Activated CD8-positive, alpha-beta memory T cell treated with anti-CD3 and anti-CD28 coated beads, Interleukin-2, amount 10 ng/mL, durations not matched to agents 7 days and 5 days (primary cell): ENCODE measurements at regions not wholly inside any gene's neighbourhood (a gene's known extent, or its start where the extent isn't known, plus 50 kb on each side); places are given as distances from the start of the nearest gene placed in this dataset.
A peak's percentile ranks its signal among the peaks of the same experiment; 100 is the strongest.
"Not testable (repeated sequence)": the region's sequence is repeated elsewhere in the genome, so short reads cannot be mapped to it uniquely, and the experiment has no call there.

ENCODE experiments used
- ATAC-seq: fragments of 150-1000 bp; cut with Tn5 transposase; one replicate; pipeline ENCODE4 v1.10.0; 2021; ENCODE audit warnings: moderate library complexity
- CTCF ChIA-PET: fragments of 350-600 bp; sonication (Branson Sonifier 250); formaldehyde crosslinking; loops from one replicate; lab custom pipeline; 2021; ENCODE audit warnings: antibody characterized with exemption; lab: Charles Lee
- DNase-seq: peaks from one replicate; pipeline ENCODE4 v3.0.0-alpha.2; 2020
- H3K27ac Mint-ChIP-seq: one replicate; pipeline ENCODE4 v1.8.0; 2021; ENCODE audit warnings: mild to moderate bottlenecking, mixed read lengths
- H3K27me3 Mint-ChIP-seq: one replicate; pipeline ENCODE4 v1.8.0; 2021; ENCODE audit warnings: mixed read lengths
- H3K36me3 Mint-ChIP-seq: one replicate; pipeline ENCODE4 v1.8.0; 2021; ENCODE audit warnings: mild to moderate bottlenecking, mixed read lengths
- H3K4me1 Mint-ChIP-seq: one replicate; pipeline ENCODE4 v1.8.0; 2021; ENCODE audit warnings: mixed read lengths
- H3K4me3 Mint-ChIP-seq: one replicate; pipeline ENCODE4 v1.8.0; 2021; ENCODE audit warnings: mild to moderate bottlenecking, moderate library complexity, mixed read lengths
- H3K9me3 Mint-ChIP-seq: one replicate; pipeline ENCODE4 v1.8.0; 2022; ENCODE audit warnings: low read depth, mixed read lengths

- Mint-ChIP-seq H3K27ac (no peak overlapping the region), H3K9me3 (no peaks in the 10 kb centered on the region), H3K36me3 (no peaks in the 10 kb centered on the region), H3K27me3 (peaks cover 16% of the 10 kb centered on the region), H3K4me3 (no peak overlapping the region), H3K4me1 (no peaks in the 10 kb centered on the region)
- CTCF ChIA-PET, result interaction anchor here (1.4 to 4.6 kb wide), 3 partner anchors 10 to 32 kb away, joined by 3 to 21 read pairs (median 15); no protein-coding TSS in a partner anchor
- no peak for ATAC-seq
- DNase-seq, result no peak
Observed at GRCh38 chr4:153095448-153096204, 108.6 kb upstream of the TRIM2 start.

- Mint-ChIP-seq H3K36me3 (no peaks in the 10 kb centered on the region), H3K27ac (no peak overlapping the region), H3K4me1 (no peaks in the 10 kb centered on the region), H3K9me3 (no peaks in the 10 kb centered on the region), H3K27me3 (peaks cover 19% of the 10 kb centered on the region), H3K4me3 (no peak overlapping the region)
- ATAC-seq (no peak), DNase-seq (no peak)
- CTCF ChIA-PET, result interaction anchor here (1.4 to 4.6 kb wide), 4 partner anchors 11 to 31 kb away, joined by 3 to 21 read pairs (median 12); no protein-coding TSS in a partner anchor
Observed at GRCh38 chr4:153096344-153096743, 107.9 kb upstream of the TRIM2 start.

DNA sequence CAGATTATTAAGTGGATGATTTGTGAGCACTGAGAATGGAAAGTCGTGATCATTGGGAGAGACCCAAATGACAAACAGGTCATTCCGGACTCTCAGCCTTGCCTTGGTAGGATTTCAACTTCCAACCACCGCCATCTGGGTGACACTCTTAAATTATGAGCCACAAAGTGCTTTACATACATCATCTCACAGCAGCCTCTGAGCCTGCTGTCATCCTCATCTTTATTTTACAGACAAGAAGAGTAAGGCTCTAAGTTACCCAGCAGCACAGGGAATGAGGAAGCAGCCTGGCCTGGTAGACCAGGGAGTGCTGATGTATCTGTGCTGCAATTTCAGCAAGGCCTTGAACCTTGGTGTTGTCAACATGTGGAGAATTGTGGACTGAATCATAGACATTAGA is 105.8 kb upstream of the TRIM2 start:
- H3K9me3 Mint-ChIP-seq, result no peaks in the 10 kb centered on the region
- H3K4me3 Mint-ChIP-seq, result no peak overlapping the region
- H3K4me1 Mint-ChIP-seq, result no peaks in the 10 kb centered on the region
- peaks cover 32% of the 10 kb centered on the region for H3K27me3 Mint-ChIP-seq
- no peak for DNase-seq
- no peaks in the 10 kb centered on the region for H3K36me3 Mint-ChIP-seq
- H3K27ac Mint-ChIP-seq, result no peak overlapping the region
- no peak for ATAC-seq
- CTCF ChIA-PET, result interaction anchor here (1.2 to 2.2 kb wide), 2 partner anchors 13 to 15 kb away, joined by 3 to 9 read pairs; no protein-coding TSS in a partner anchor

DNA sequence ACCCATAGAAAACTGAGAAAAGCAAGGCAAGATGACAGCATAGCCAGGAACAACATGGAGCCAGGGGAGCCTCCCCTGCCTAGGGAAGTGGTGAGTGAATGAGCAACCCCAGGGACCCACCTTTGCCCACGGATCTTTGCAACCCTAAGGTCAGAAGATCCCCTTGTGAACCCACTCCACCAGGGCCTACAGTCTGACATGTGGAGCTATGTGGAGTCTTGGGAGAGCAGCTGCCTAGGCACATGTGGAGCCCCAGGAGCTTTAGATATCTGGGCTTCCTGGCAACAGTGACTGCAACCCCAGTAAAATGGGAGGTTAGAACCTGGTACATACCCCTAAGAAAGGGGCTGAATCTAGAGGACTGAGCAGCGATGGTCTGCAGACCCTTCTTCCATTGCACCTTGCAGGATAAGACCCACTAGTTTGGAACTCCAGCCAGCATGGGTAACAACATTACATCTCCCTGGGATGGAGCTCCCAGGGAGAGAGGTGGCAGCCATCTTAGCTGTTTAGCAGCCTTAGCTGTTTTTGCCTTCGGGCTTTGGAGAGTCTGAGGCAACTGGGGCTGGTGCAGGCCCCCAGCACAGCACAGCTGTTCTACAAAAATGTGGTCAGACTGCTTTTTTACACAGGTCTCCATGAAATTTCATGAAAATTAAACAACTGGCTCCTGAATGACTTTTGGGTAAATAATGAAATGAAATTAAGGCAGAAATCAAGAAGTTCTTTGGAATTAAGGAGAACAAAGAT is 104.7 kb upstream of the TRIM2 start:
- no peak for ATAC-seq
- Mint-ChIP-seq H3K36me3 (no peaks in the 10 kb centered on the region), H3K27me3 (peaks cover 43% of the 10 kb centered on the region), H3K27ac (no peak overlapping the region), H3K4me3 (no peak overlapping the region), H3K4me1 (no peaks in the 10 kb centered on the region), H3K9me3 (no peaks in the 10 kb centered on the region)
- DNase-seq, result no peak
- CTCF ChIA-PET, result interaction anchor here (0.9 to 1.2 kb wide), 3 partner anchors 9 to 19 kb away, joined by 3 read pairs; no protein-coding TSS in a partner anchor

DNA sequence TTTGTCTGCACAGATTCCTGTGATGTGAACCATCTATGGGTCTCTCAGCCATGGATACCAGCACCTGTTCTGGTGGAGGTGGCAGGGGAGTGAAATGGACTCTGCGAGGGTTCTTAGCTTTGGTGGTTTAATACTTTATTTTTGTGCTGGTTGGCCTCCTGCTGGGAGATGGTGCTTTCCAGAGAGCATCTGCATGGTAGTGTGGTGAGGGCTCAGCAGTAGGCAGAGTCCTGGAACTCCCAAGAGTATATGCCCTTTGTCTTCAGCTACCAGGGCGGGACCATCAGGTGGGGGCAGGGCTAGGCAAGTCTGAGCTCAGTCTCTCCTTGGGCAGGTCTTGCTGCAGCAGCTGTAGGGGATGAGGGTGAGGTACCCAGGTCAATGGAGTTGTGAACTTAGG is 97.5 kb upstream of the TRIM2 start:
- CTCF ChIA-PET, result interaction anchor here (1.4 to 1.5 kb wide), 2 partner anchors 20 to 23 kb away, joined by 5 to 7 read pairs; no protein-coding TSS in a partner anchor
- Mint-ChIP-seq H3K27me3 (peaks cover 91% of the 10 kb centered on the region), H3K36me3 (peaks cover 11% of the 10 kb centered on the region)
- not testable (repeated sequence) for H3K27ac Mint-ChIP-seq, H3K9me3 Mint-ChIP-seq, H3K4me3 Mint-ChIP-seq, ATAC-seq, H3K4me1 Mint-ChIP-seq
- peak; percentile 12 for DNase-seq

GRCh38 chr4:153107246-153107645 is 97.0 kb upstream of the TRIM2 start:
- Mint-ChIP-seq H3K36me3 (peaks cover 11% of the 10 kb centered on the region), H3K4me3 (no peak overlapping the region), H3K4me1 (no peaks in the 10 kb centered on the region), H3K27ac (no peak overlapping the region), H3K9me3 (peaks cover 3% of the 10 kb centered on the region), H3K27me3 (peaks cover 88% of the 10 kb centered on the region)
- DNase-seq, result peak; percentile 12
- ATAC-seq, result no peak
- CTCF ChIA-PET, result interaction anchor here (0.6 kb wide), 2 partner anchors 198 to 231 kb away, joined by 3 read pairs; no protein-coding TSS in a partner anchor

DNA sequence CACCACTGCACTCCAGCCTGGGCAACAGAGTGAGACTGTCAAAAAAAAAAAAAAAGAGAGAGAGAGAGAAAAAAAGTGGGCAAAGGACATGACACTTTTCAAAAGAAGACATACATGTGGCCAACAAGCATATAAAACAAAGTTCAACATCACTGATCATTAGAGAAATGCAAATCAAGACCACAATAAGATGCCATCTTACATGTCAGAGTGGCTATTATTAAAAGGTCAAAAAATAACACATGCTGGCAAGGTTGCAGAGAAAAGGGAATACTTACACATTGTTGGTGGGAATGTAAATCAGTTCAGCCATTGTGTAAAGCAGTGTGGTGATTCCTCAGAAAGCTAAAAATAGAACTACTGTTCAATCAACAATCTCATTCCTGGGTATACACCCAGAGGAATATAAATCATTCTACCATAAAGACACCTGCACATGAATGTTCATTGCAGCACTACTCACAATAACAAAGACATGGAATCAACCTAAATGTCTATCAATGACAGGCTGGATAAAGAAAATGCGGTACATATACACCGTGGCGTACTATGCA is 94.9 kb upstream of the TRIM2 start:
- no peak for DNase-seq
- peaks cover 11% of the 10 kb centered on the region for H3K36me3 Mint-ChIP-seq
- peaks cover 3% of the 10 kb centered on the region for H3K9me3 Mint-ChIP-seq
- peaks cover 67% of the 10 kb centered on the region for H3K27me3 Mint-ChIP-seq
- ATAC-seq, result no peak
- H3K4me1 Mint-ChIP-seq, result no peaks in the 10 kb centered on the region
- no peak overlapping the region for H3K4me3 Mint-ChIP-seq
- CTCF ChIA-PET, result interaction anchor here (1.0 kb wide), 1 partner anchor 18 kb away, joined by 3 read pairs; no protein-coding TSS in a partner anchor
- no peak overlapping the region for H3K27ac Mint-ChIP-seq

DNA sequence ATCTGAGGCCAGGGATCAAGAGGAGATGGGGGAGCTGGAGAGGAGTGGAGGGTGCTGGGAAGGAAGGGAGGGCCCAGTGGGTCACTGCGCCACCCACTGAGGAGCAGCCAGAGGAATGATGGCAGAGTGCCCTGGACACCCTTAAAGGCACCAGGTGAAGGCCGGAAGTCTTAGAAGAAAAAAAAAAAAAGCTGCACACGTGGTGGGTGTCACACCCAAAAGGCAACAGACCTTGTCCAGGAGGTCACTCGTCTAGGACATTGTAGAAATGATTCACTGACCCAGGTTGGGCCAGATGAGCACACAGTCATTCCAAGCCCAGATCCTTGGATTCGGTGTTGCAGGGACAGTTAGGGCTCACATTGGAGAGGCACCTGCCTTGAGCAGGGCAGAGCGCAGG is 93.5 kb upstream of the TRIM2 start:
- ATAC-seq (no peak), DNase-seq (no peak)
- Mint-ChIP-seq H3K4me1 (no peaks in the 10 kb centered on the region), H3K36me3 (peaks cover 6% of the 10 kb centered on the region), H3K9me3 (peaks cover 3% of the 10 kb centered on the region), H3K4me3 (no peak overlapping the region), H3K27ac (no peak overlapping the region), H3K27me3 (peaks cover 53% of the 10 kb centered on the region)
- CTCF ChIA-PET, result interaction anchor here (2.6 to 2.7 kb wide), 2 partner anchors 13 to 16 kb away, joined by 9 read pairs; no protein-coding TSS in a partner anchor

DNA sequence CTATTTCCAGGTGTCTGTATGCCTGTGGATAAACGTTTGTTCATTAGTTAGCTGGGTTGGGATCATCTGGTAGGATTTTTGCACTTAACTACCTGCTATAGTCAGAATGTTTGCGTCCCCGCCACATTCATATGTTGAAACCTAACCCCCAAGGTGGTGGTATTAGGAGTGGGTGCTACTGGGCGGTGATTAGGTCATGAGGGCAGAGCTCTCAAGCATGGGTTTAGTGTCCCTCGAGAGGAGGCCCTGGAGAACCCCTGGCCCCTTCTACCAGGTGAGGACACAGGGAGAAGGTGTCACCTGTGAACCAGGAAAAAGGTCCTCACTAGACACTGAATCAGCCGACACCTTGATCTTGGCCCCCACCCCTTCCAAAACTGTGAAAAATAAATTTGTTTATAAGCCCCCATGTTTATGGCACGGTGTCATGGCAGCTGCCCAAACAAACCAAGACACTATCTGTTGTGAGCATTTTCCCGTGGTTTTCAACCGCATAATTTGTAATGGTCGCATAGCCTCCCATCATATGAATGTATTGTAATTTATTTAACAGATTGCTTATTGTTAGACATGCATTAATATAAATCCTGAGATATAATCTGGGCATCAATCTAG is 92.7 kb upstream of the TRIM2 start:
- Mint-ChIP-seq H3K27ac (no peak overlapping the region), H3K36me3 (peaks cover 2% of the 10 kb centered on the region), H3K27me3 (peaks cover 45% of the 10 kb centered on the region), H3K9me3 (no peaks in the 10 kb centered on the region), H3K4me3 (no peak overlapping the region), H3K4me1 (no peaks in the 10 kb centered on the region)
- CTCF ChIA-PET, result interaction anchor here (2.6 to 4.5 kb wide), 4 partner anchors 14 to 28 kb away, joined by 9 to 26 read pairs (median 9); no protein-coding TSS in a partner anchor
- ATAC-seq (no peak), DNase-seq (peak; percentile 33)

GRCh38 chr4:153112041-153112441 is 92.2 kb upstream of the TRIM2 start:
- Mint-ChIP-seq H3K36me3 (peaks cover 2% of the 10 kb centered on the region), H3K4me3 (no peak overlapping the region), H3K27me3 (peaks cover 41% of the 10 kb centered on the region), H3K27ac (peak overlapping the region; percentile 2), H3K4me1 (peaks cover 5% of the 10 kb centered on the region), H3K9me3 (no peaks in the 10 kb centered on the region)
- peak; percentile 40 for DNase-seq
- CTCF ChIA-PET, result interaction anchor here (2.6 to 4.5 kb wide), 4 partner anchors 14 to 29 kb away, joined by 9 to 26 read pairs (median 9); no protein-coding TSS in a partner anchor
- ATAC-seq, result no peak

DNA sequence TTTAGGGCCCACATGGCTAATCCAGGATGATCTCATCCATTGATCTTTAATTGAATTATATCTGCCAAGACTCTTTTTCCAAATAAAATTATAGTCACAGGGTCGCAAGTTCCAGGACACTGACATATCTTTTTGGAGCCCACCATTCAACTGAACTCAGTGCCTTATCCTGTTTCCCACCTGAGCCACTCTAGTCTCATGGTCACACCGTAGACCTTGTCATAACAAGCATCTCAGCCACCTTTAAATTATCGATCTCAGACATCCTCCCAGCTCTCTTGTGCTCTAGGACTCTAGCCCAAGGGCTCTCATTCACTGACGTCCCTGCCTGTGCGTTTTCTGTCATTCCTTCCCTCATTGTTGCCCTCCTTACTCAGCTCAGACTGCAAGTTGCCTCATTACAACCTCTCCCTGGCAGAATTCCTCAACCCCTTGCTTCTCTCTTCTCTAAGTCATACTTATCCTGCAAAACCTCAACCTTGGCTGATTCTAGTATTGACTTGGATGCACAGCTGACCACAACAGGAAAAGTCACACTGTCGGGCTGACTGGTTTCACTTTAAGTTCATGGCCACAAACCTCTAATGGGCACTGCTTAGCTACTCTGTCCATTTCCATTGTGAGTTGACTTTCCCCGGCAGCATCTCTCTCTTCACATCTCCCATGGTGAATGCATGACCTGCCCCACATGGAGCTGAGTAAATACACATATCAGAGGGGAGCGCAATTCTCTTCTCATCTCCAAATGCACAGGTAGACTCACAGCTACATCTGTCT is 91.0 kb upstream of the TRIM2 start:
- DNase-seq (peak; percentile 51), ATAC-seq (peak; percentile 9)
- no peaks in the 10 kb centered on the region for H3K9me3 Mint-ChIP-seq
- H3K27ac Mint-ChIP-seq, result no peak overlapping the region
- no peak overlapping the region for H3K4me3 Mint-ChIP-seq
- H3K27me3 Mint-ChIP-seq, result peaks cover 40% of the 10 kb centered on the region
- CTCF ChIA-PET, result interaction anchor here (0.9 to 4.5 kb wide), 8 partner anchors 12 to 530 kb away, joined by 3 to 26 read pairs (median 8); no protein-coding TSS in a partner anchor
- no peaks in the 10 kb centered on the region for H3K36me3 Mint-ChIP-seq
- peaks cover 11% of the 10 kb centered on the region for H3K4me1 Mint-ChIP-seq

- ATAC-seq, result no peak
- CTCF ChIA-PET, result interaction anchor here (0.9 to 4.5 kb wide), 6 partner anchors 11 to 530 kb away, joined by 3 to 26 read pairs (median 6); no protein-coding TSS in a partner anchor
- Mint-ChIP-seq H3K36me3 (no peaks in the 10 kb centered on the region), H3K27me3 (peaks cover 40% of the 10 kb centered on the region), H3K4me3 (no peak overlapping the region), H3K4me1 (peaks cover 11% of the 10 kb centered on the region), H3K9me3 (no peaks in the 10 kb centered on the region), H3K27ac (no peak overlapping the region)
- DNase-seq, result peak; percentile 43
Observed at GRCh38 chr4:153113838-153114105, 90.5 kb upstream of the TRIM2 start.
